Vagina (tissue), 2 donors: ENCODE measurements at regions not wholly inside any gene's neighbourhood (a gene's known extent, or its start where the extent isn't known, plus 50 kb on each side); places are given as distances from the start of the nearest gene placed in this dataset.
"Not testable (repeated sequence)": the region's sequence is repeated elsewhere in the genome, so short reads cannot be mapped to it uniquely, and the experiment has no call there.

Experiments used
- CTCF ChIP-seq, 3 experiments: fragments of 450-650 bp in 2 of 3; fragments of 200-600 bp in 1 of 3; sonication (generic) in 1 of 3; IDR thresholded peaks; one replicate each; pipeline ENCODE4 v1.5.1; 2017 to 2019; ENCODE audit warnings: antibody characterized with exemption in 3 of 3, mild to moderate bottlenecking in 2 of 3, moderate library complexity in 2 of 3
- POLR2A ChIP-seq, 2 donors: fragments of 450-650 bp; IDR thresholded peaks; one replicate each; pipeline ENCODE4 v1.6.1; 2017; ENCODE audit warnings: antibody characterized with exemption in 2 of 2, mild to moderate bottlenecking in 2 of 2, moderate library complexity in 2 of 2

DNA sequence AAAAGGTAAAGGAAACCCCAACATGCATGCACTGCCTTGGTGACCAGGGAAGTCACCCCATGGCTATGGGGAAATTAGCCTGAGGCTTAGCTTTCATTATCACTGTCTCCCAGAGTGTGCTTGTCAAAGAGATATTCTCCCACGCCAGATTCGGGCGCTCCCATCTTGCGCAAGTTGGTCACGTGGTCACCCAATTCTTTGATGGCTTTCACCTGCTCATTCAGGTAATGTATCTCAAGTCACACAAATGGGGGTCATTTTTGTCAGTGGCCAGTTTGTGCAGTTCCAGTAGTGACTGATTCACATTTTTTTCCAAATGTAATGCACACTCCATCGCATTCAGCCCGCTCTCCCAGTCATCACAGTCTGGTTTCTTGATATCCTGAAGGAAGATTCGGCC, 107.6 kb upstream of the UBE2E3 start:
- not testable (repeated sequence) for TF ChIP-seq CTCF, POLR2A (IDR thresholded peaks at IDR 0.05)
